ENCODE measurements at regions not wholly inside any gene's neighbourhood (a gene's known extent, or its start where the extent isn't known, plus 50 kb on each side); places are given as distances from the start of the nearest gene placed in this dataset.

DNA sequence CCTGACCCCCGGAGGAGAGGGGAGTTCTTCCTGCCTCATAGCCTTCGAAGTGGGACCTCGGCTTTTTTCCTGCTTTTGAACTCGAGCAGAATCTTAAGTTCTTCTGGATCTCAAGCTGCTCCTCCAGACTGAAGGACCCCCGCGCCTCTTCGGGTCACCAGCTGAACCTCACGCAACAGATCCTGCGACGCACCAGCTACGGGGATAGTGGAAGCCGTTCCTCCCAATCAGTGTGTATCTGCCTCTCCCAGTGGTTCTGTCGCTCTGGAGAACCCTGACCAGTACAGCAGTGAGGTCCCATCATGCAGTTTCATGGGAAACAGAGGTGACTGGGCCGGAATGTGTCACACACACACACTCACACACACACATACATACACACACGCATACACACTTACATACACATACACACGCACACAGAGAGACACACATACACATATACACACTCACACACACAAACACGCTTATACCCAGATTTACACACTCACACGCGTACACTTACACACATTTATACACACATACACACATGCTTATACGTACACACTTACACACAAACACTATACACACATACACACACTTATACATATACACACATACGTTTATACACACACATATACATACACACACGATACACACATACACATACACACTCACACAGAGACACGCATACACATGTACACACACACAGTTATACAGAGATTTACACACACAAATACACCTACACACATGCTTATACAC, 170.0 kb downstream of the TTLL2 start:
- no peak for DNase-seq

DNA sequence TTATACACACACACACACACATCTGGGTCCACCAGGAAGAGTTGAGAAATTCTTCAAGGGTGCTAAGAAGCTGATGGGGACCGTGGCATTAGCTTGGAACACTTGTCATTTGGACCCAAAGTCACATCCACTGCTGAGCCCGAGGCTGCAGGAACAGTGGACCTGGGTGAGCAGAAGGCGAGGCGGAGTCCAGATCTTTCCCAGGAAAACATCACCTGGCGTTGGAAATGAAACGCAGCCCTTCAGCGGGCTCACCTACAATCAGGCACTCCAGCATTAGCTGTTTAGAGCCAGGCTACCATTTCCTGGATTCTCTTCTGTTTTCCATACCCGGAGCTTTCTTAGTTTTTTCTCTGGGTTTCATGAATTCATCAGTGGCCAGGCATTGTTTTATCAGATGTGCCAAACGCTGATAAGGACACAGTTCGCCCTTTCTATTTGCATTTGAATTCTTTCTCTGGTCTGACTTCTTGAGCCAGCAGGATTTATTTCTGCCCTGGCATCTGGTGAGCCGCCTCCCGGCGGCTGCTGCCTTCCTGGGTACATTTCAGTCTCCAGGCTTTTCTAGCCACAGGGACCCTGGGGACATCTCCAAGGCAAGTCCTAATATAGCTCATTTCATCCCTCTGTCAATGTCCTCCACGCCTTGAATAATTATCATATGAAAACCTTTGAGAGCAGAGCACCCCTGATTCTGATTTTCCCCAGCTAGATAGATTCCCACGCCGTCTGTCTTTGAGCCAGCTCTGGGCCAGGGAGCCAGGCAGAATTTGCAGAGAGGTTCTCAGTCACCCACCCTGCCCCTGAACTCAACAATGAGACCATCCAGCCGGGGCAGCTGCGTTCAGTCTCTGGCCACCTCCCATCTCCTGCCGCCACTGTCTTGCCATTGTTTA, 170.9 kb downstream of the TTLL2 start:
- DNase-seq = no peak

DNA sequence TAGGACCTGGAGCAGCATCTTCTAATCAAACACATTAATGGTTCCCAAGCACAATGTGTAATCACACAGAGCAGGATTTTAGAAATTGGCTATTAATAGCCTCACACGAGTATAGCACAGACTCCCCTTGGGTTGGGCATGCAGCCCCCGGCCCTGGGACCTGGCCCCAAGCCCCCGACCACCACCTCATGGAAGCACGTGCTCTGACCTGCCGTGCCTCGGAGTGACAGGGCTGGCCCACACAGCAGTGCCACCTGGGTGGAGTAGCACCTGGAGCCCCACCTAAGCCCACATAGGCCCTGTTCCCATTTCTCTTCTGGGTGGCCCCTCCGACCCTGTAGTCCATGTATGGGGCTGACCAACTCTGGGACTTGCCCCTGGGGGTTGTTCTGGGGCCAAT, 171.8 kb downstream of the TTLL2 start:
- no peak for DNase-seq

DNA sequence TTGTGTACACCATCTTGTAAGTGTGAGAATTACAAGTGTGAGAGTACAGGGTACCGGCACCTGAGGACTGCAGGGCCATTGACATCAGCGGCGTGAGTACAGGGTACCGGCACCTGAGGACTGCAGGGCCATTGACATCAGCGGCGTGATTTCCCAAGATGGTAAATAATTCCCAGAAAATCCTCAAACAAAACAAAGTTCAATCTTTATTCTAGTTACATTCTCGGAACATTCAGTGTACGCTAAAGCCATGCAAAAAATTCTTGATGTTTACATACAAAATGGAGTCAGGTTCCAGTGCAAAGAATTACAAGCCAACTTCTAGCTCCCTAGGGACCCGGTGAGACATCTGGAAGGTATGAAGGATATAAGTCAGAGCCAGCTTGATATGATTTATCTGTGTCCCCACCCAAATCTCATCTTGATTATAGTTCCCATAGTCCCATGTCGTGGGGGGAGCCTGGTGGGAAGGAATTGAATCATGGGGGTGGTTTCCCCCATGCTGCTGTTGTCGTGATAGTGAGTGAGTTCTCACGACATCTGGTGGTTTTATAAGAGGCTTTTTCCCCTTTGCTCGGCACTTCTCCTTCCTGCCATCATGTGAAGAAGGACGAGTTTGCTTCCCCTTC, 172.7 kb downstream of the TTLL2 start:
- DNase-seq = no peak

DNA sequence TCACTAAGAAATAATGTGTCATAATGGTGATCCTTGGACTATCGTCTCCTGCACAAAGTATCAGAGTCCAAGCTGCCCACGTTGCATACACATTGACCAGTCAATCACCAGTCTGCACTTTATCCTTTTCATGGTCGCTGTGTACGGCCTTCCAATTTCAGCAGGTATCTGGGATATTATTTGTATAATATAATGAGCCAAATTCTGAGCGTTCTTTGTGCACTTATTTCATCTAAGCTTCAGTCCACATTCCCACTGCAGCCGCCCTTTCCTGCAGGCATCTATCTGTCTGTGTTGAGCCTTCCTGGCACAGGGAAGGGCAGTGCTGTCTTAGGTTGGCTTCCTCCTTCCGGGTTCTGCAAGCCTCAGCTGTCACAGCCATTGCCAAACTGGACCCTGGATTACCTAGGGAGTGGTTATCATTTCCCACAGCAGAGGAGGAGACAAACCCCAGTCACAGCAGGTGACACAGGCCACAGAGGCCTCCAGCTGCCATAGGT, 174.3 kb downstream of the TTLL2 start:
- DNase-seq = no peak

DNA sequence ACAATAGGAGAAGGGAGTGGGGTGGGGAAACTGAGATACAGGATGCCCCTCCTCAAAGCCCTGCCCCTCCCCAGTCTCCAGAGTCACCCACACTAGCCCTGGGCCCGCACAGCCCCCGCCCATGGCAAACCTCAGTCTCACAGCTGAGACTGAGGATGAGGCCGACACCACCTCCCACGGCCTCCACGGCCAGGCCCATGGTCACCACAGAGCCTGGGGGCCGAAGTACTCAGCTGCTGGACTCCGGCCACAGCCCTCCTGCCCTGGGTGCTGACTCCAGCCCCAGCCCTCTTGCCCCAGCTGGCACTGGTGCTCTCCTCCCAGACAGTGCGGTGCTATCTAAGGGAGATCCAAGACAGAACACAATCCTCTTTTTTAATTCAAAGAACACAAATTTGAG, 176.1 kb downstream of the TTLL2 start:
- DNase-seq = no peak

DNA sequence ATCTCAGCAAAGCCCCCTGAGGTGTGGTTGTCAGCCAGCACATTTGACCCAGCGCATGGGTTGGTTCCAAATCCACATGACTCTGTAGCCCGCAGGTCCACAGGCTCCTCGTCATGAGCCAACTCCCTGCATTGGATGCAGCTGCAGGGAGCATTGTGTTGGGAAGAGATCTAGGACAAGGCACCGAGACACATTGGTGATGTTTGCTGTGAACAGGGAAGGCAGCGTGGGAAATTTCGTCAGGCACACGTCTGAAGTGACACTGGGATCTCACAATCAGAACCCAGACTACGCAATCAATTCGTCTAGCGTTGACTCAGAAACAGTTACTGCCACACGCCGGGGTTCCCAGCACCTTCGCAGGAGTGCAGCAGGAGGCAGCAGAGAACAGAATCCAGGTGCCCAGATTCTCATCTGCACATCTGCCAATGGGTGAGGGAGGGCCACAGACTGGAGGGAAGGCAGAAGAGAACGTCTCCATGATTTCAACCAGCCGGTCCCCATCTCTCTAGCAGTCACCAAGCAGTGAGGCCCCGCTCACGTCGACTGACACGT, 177.0 kb downstream of the TTLL2 start:
- DNase-seq = no peak

DNA sequence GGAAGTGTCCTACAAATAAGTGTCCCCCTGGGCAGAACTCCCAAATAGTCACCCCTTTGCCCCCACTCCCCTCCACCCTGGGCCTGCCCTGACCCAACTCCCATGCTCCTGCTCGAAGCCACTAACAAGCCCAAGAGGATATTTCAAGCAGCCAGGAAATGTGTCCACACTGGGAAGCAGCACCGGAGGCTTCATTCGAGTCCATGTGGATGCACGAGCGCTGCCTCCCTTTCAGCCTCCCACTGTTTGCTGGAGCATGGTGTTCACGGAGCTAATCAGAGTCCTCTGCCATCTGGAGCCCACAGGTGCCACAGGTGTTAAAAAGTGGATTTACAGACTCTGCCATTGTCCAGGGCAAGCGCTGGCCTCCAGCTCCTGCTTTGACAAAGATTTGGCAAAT, 177.6 kb downstream of the TTLL2 start:
- DNase-seq = no peak

DNA sequence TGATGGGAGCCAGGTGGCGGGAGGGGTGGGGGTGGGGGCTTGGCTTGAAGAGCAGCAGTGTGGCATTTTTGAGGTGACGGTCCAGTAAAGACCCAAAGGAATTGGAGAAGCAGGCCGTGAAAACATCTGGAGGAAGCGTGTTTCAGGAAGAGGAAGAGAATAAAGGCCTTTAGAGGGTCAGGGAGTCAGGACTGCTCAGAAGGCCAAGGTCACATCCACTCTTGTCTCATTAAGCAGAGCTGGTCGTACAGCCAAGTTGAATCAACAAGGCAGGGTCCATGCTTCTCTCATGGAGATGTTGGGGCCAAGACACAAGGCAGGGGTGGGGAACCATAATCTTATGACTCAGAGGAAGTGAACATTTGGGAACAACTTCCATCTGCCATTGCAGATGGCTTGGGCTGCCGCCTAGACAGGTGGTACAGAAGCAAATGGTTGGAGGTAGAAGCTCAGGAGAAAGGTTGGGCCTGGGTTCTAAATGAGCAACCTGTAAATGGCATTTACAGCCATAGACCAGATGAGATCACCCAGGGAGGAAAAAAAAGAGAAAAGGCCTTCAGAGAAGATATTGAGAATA, 179.6 kb downstream of the TTLL2 start:
- DNase-seq = no peak

DNA sequence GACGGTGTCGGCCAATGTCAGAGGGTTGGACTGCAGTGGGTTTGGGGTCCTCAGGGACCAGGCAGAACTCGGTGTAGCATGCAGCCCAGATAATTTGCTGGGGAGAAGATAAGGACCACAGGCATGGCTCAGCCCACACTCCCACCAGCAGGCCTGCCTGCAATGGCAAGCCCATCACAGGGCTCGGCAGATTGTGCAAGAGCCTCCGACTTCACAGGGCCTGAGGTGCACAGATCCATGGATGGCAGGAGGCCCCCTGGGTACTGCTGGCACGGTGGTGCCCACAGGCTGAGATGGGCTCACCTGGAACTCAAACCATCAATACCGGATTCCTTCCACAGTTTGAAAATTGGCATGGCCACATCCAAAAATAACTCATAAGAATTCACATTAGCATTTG, 180.3 kb downstream of the TTLL2 start:
- no peak for DNase-seq

DNA sequence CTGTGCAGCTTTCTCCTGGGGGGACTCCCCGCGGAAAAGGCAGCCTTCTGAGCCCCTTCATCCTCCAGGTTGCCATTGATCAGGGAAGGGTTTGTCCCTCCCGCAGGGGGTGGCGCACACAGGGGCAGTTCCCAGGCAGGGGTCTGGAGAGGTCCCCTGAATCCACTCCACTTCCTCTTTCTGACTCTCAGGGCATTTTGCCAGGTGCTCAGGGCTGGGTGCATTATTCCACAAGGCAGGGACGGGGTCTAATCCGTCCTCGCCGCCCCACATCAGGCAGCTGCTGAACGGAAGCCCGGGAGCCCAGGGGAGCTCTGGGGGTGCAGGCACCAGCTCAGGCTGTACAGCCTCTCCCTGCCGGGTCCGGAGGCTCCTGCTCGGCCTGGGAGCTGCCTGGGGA, 180.9 kb downstream of the TTLL2 start:
- DNase-seq = no peak

DNA sequence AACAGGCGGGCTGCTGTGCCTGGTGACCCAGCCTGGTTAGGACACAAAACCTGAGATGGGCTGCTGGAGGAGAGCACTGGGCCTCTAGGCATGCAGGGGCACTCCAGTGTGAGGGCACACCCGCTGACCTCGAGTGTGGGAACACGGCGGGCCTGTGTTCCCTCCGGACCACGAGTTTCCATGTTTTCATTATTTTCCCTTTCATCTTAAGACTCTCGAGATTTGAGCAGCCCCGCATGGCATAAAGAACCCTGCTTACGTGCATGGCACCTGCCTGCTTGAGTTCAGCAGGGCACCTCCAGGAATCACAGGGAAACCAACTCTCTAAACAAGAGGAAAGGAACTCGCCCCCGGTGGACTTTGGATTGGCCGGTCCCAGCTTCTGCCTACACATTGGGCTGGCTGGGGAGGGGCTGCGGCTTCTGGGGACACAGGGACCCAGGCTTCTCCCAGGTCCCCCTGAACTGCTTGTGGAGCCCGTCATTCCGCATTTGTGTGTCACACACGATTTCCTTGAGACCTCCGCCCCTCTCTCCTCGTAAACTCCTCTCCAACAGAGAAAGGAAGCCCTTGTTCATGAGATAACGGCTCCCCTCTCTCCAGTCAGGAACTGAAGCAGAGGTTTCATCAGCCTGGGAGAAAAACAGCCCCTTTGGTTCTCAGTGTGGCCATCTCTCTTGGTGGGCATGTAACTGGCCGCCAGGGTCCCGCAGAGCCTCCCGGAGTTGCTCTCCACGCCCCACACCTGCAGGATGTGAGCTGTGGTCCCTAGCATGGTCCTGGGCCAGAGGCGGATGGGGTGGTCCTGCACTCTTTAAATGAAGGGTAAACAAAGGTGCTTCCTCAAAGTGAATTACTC, 181.8 kb downstream of the TTLL2 start:
- DNase-seq = no peak

DNA sequence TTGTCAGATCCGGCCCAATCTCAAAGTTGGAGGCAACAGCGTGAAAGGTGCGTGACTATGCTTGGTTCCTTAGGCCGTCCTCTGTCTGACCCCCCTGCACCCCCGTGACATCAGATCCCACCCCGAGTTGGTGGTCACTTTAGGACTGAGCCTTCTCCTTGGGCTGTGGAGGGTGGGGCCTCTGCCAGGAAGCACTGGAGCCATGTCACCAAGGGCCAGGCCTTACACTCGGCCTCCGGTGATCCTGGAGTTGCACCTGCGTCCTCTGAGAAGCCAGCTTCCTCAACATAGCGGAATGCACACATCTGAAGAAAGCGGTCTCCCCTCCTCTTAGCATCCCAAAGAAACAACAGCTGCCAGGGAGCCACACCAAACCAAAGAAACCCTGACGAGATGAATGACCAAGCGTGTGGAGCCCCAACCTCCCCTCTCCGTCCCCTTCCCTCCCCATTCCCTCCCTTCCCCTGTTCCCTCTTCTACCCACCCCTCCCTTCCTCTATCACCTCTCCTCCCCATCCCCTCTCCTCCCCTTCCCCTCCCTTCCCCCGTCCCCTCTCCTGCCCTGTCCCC, 182.6 kb downstream of the TTLL2 start:
- DNase-seq = no peak

DNA sequence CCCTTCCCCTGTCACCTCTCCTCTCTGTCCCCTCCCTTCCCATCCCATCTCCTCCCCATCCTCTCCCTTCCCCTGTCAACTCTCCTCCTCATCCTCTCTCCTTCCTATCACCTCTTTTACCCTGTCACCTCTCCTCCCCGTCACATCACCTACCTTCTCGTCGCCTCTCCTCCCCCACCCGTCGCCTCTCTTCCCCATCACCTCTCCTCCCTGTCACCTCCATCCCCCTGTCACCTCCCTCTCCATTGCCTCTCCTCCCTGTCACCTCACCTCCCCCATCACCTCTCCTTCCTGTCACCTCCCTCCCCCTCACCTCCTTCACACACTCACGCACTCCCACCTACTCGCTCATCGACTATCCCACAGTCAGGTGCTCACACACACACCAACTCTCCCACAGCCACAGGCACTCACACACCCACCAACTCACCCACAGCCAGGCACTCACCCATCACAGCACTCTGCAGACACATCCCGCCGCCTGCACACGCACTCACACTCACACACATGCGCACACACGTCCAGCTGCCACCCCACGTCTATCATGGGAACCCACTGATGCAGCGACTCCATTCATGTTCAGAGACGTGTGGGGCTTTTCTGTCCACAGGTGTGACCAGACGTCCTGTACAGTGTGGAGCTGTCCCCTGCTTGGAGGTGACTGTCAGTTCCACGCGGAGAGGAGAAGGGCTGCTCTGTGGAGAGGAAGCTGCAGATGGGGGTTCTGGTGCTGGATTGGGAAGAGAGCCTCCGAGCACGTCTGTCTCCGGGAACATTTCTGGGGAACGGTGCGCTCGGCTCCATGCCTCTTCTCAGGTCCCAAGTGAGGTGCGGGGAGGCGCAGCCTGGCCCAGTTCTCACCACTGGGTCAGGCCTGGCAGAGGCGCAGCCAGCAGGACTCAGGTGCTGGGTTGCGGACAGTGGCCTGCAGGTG, 184.3 kb downstream of the TTLL2 start:
- no peak for DNase-seq

DNA sequence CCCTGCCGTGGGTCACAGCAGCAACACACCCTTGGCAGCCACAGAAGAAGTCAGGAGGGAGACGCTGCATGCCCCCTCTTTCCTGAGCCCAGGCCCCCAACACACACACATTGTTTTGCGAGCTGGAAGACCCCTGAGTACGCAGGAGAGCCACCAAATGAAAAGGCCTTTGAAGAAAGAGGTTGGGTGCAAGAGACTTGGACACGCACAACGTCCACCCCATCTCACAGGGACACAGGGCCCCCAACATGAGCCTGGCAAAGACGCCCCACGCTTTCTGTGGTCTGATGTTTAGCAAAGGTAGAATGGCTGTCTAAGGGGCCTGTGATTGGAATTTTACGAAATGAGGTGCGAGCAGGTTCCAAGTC, 185.0 kb downstream of the TTLL2 start:
- DNase-seq = no peak

DNA sequence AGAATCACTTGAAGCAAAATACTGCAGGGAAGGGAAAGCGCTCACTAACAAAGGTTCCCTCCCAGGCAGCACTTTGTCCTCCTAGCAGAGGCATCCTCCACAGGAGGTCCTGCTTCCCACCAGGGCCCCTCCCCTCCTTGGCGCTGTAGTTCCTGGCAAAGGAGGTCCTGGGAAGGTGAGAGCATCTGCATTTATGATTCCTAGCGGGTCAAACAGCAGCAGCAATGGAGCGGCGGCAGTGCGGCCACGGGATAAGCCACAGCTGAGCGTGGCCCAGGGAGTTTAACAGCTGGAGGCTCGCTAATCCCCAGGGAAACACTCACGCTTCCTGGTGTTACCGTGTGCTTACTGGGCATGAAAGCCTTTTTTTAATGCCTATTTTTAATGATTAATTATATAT, 185.8 kb downstream of the TTLL2 start:
- DNase-seq = no peak

DNA sequence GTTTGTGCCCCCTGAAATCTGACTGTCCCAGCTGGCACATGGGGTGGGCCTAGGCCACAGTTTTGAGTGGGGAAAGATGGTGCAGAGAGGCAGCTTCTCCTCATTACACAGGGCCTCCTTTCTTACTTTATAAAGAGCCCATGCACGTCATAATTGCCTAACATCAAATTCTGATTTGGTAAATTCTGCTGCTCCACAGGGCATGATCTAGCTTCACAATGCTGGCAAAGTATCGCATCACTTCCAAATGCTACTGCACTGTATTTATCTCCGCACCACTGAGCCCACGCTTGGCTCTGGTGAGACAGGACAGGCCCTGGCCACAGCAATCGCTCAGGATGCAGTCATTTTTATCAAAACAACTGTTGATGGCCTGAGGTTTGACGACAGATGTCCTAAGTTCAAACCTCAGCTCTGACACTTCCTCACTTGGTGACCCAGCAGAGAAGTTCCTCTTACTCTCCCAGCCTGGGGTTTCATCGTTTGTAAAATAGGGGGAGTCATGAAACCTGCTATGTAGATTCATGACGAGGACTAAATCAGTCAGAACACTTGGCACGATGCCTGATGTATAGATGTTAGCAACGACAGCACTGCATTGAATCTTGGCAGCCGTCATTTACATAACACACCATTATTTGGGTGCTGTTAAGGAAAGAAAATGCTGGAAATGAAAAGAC, 187.9 kb downstream of the TTLL2 start:
- DNase-seq = no peak

DNA sequence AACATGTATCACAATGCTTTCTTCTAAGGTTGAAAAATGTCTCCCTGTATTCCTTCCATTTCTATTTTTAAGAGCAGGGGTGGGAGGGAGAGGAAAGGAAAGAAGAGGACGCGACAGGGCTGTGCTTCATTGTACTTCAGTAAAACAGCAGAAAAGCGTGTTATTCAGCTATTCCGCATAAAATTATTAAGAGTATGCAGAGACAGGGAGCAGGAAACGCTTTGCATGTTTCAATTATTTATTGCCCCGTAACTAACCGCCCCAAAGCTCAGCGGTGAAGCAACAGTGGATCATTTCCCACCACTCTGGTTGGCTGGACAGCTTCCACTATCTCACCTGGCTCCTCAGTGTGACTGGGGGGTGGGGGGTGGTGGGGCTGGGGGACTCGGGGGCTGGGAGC, 188.9 kb downstream of the TTLL2 start:
- no peak for DNase-seq

DNA sequence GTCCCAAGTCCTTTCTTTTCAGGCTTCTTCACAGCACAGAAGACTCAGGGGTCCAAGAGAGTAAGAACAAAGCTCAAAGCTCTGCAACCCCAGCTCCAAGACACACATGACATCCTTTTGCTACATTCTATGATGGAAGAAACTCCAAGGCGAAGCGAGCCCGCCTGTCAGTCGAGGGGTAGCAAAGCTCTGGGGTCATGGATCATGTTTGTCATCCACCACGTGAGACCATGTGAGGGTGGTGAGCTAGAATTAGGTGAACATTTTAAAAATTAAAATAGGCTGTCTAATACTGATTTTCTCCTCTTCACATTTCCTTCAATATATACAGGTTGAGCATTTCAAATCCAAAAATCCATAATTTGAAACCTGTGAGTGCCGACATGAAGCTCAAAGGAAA, 189.6 kb downstream of the TTLL2 start:
- DNase-seq = no peak
